Hepatocyte (in vitro differentiated cells): ENCODE measurements at regions not wholly inside any gene's neighbourhood (a gene's known extent, or its start where the extent isn't known, plus 50 kb on each side); places are given as distances from the start of the nearest gene placed in this dataset.

Experiments used
- EZH2phosphoT487 ChIP-seq: fragments of 200-600 bp; sonication (generic); IDR thresholded peaks from one replicate; pipeline ENCODE4 v1.6.1; 2018; ENCODE audit warnings: antibody characterized with exemption, mild to moderate bottlenecking, low read depth, moderate library complexity; ENCODE audit not compliant: unreplicated experiment, severe bottlenecking
- TF ChIP-seq, protein P1 (sequence below): fragments of 200-600 bp; sonication (generic); IDR thresholded peaks from 2 replicates; pipeline ENCODE4 v1.5.1; 2016; ENCODE audit warnings: antibody characterized with exemption, mild to moderate bottlenecking; ENCODE audit not compliant: poor library complexity

DNA sequence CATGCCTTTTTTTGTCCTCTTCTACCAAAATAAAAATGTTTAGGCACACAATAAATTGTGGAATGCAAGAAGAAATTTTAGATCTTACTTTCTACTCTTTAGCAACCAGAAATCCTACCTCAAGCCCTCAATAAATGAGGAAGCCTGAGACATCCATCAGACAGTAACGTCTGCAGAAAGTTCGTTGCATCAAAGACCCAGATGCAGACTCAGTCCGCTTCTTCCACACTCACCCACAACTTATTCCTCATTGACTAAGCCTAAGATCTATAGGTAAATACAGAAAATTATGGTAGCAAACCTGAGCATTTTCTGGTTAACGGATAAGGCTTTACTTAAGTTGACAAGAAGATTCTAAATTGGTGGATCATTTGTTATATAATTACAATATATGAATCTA, 579.4 kb upstream of the ID2 start:
- TF ChIP-seq, protein P1, sequence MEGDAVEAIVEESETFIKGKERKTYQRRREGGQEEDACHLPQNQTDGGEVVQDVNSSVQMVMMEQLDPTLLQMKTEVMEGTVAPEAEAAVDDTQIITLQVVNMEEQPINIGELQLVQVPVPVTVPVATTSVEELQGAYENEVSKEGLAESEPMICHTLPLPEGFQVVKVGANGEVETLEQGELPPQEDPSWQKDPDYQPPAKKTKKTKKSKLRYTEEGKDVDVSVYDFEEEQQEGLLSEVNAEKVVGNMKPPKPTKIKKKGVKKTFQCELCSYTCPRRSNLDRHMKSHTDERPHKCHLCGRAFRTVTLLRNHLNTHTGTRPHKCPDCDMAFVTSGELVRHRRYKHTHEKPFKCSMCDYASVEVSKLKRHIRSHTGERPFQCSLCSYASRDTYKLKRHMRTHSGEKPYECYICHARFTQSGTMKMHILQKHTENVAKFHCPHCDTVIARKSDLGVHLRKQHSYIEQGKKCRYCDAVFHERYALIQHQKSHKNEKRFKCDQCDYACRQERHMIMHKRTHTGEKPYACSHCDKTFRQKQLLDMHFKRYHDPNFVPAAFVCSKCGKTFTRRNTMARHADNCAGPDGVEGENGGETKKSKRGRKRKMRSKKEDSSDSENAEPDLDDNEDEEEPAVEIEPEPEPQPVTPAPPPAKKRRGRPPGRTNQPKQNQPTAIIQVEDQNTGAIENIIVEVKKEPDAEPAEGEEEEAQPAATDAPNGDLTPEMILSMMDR = no peak
- no peak for TF ChIP-seq EZH2phosphoT487
